C4-2B (cell line): ENCODE measurements at regions not wholly inside any gene's neighbourhood (a gene's known extent, or its start where the extent isn't known, plus 50 kb on each side); places are given as distances from the start of the nearest gene placed in this dataset.

ENCODE experiments used
- ZFX ChIP-seq: fragments of 450-650 bp; IDR thresholded peaks from 2 replicates; pipeline ENCODE4 v1.6.1; 2017
- TF ChIP-seq, protein P1 (sequence below): fragments of 450-650 bp; conservative IDR thresholded peaks from 2 replicates; pipeline ENCODE4 v1.5.1; 2017; ENCODE audit warnings: mild to moderate bottlenecking

DNA sequence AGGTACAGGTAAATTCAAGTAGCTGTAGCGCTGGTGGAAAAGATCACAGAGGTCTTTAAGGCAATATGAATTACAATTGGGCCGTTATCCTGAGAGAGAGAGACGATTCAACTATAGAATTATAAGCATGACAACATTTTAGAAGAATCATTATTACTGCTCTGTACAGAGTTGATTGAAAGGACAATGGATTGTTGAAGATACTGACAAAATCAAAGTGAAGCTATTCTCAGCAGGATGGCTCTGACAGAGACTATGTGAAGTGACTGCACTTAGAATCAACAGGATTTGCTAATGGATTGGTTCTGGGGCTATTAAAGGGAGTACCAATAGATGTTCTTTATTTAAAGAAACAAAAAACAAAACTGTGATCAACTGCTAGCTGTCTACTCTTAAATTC lies 634.8 kb upstream of the GRM3 start:
- TF ChIP-seq, protein P1, sequence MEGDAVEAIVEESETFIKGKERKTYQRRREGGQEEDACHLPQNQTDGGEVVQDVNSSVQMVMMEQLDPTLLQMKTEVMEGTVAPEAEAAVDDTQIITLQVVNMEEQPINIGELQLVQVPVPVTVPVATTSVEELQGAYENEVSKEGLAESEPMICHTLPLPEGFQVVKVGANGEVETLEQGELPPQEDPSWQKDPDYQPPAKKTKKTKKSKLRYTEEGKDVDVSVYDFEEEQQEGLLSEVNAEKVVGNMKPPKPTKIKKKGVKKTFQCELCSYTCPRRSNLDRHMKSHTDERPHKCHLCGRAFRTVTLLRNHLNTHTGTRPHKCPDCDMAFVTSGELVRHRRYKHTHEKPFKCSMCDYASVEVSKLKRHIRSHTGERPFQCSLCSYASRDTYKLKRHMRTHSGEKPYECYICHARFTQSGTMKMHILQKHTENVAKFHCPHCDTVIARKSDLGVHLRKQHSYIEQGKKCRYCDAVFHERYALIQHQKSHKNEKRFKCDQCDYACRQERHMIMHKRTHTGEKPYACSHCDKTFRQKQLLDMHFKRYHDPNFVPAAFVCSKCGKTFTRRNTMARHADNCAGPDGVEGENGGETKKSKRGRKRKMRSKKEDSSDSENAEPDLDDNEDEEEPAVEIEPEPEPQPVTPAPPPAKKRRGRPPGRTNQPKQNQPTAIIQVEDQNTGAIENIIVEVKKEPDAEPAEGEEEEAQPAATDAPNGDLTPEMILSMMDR: no peak
- no peak for TF ChIP-seq ZFX
